ENCODE measurements at regions not wholly inside any gene's neighbourhood (a gene's known extent, or its start where the extent isn't known, plus 50 kb on each side); places are given as distances from the start of the nearest gene placed in this dataset.
"Not testable (repeated sequence)": the region's sequence is repeated elsewhere in the genome, so short reads cannot be mapped to it uniquely, and the experiment has no call there.

DNA sequence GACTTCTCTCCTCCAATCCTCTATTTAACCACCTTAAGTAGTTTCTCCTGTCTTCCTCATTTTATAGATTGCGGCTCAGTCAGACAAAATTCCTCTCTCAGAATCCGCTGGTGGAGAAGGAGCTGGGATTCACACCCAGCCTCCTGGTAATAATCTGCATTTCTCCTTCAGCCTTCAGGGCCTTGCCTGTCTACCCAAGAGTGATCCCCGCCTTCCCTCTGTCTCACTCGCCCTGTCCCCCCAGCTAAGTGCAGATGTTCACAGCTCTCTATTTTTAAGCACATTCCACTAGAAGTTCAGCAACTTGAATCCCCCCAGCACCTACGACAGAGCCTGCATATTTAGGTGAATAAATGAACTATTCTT, 212.5 kb upstream of the HAAO start (continued):
- TF ChIP-seq PML (IDR thresholded peaks at IDR 0.05; ENCODE audit: low read length) (no peak), POLR2AphosphoS5 (IDR thresholded peaks at IDR 0.05; ENCODE audit: low read length) (no peak), NR2F1 (conservative IDR thresholded peaks at IDR 0.05) (no peak), IKZF1 (conservative IDR thresholded peaks at IDR 0.05) (no peak), ZNF207 (IDR thresholded peaks at IDR 0.05; ENCODE audit: borderline replicate concordance) (no peak)
- TF ChIP-seq, protein P1, sequence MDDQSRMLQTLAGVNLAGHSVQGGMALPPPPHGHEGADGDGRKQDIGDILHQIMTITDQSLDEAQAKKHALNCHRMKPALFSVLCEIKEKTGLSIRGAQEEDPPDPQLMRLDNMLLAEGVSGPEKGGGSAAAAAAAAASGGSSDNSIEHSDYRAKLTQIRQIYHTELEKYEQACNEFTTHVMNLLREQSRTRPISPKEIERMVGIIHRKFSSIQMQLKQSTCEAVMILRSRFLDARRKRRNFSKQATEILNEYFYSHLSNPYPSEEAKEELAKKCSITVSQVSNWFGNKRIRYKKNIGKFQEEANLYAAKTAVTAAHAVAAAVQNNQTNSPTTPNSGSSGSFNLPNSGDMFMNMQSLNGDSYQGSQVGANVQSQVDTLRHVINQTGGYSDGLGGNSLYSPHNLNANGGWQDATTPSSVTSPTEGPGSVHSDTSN (IDR thresholded peaks at IDR 0.05; ENCODE audit: insufficient replicate concordance, low read depth, low read length) = no peak

DNA sequence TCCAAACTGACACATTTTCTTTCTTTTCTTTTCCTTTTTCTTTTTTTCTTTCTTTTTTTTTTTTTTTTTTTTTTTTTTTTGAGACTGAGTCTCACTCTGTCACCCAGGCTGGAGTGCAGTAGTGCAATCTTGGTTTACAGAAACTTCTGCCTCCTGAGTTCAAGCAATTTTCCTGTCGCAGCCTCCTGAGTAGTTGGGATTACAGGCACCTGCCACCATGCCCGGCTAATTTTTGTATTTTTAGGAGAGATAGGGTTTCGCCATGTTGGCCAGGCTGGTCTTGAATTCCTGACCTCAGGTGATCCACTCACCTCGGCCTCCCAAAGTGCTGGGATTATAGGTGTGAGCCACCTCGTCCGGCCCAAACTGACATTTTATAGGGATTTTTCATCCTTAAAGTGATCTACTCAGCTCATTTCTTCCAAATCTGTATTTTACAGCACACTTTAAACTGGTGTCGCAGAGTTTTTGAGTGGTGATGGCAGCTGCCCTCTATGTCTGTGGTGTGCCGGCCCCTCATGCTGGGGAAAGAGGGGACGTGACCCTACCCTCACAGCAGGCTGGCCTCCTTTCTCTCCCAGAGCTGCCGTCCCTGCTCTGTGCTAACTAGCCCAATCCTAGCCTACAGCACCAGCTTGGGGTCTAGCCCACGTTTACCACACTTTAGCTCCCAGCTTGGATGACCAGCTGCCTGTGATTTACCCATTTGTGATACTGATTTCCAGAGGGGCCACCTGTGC, 211.9 kb upstream of the HAAO start:
- H3K4me3 ChIP-seq; BruUV-seq (replicated peaks); FAIRE-seq; H3K27me3 ChIP-seq (replicated peaks in 1 of 2; ENCODE audit: control insufficient read depth in 2 of 2, insufficient read depth in 2 of 2, low read length in 1 of 2); H3K27ac ChIP-seq (ENCODE audit: control insufficient read depth, insufficient read depth); ATAC-seq; H4K20me1 ChIP-seq (ENCODE audit: control insufficient read depth, insufficient read depth); H3K9me3 ChIP-seq (replicated peaks; ENCODE audit: control insufficient read depth, insufficient read depth, low read length); POLR2A ChIA-PET; H3K79me2 ChIP-seq (ENCODE audit: control insufficient read depth, insufficient read depth, low read length); intact Hi-C loops (cut with micrococcal nuclease; ENCODE audit: unreplicated experiment); H3K36me3 ChIP-seq (ENCODE audit: control insufficient read depth in 2 of 2, insufficient read depth in 2 of 2, low read length in 1 of 2); H3K4me2 ChIP-seq (ENCODE audit: control insufficient read depth, insufficient read depth); RAD21 ChIA-PET (ENCODE audit: unreplicated experiment); DNase-seq (ENCODE audit: low read depth, low spot score); H2AFZ ChIP-seq (ENCODE audit: control insufficient read depth, low read depth, low read length); in situ Hi-C loops (cut with MboI); H3K9ac ChIP-seq (ENCODE audit: control insufficient read depth, insufficient read depth, low read length): not testable (repeated sequence)
- whole genome bisulfite sequencing (ENCODE audit: insufficient coverage, insufficient replicate concordance, low lambda C conversion rate, missing lambda C conversion rate) = 51% methylated on average over 11 of the region's 11 CpGs
- ChIA-PET SMC1A (ENCODE audit: uncharacterized antibody, unreplicated experiment) (interaction anchor here (0.7 to 1.5 kb wide), 4 partner anchors 10 to 56 kb away, joined by 3 to 4 read pairs (median 3); no protein-coding TSS in a partner anchor), CTCF (interaction anchor here (1.2 to 1.4 kb wide), 3 partner anchors 29 to 225 kb away, joined by 4 read pairs; no protein-coding TSS in a partner anchor)
- peaks cover 10% of the 10 kb centered on the region for H3K4me1 ChIP-seq (ENCODE audit: control insufficient read depth, insufficient read depth, low read length)
